MCF 10A (cell line): ENCODE measurements at regions not wholly inside any gene's neighbourhood (a gene's known extent, or its start where the extent isn't known, plus 50 kb on each side); places are given as distances from the start of the nearest gene placed in this dataset.

Source experiments
- BruUV-seq: library from RNA; stranded (reverse); fragments of 400-500 nt; replicated peaks from 2 replicates; lab custom pipeline; 2021; lab: Mats Ljungman, UMichigan
- CTCF ChIA-PET: fragments of 300-600 bp; sonication (Branson Sonifier 250); formaldehyde crosslinking; extraction: SDS; loops from one replicate; lab custom pipeline; 2021; ENCODE audit warnings: antibody characterized with exemption, inconsistent platforms; lab: Yijun Ruan, JAX
- POLR2A ChIA-PET: fragments of 300-600, 350-650 bp; sonication (Branson Sonifier 250); formaldehyde crosslinking; extraction: SDS; loops from one replicate; lab custom pipeline; 2020; ENCODE audit warnings: antibody characterized with exemption, inconsistent platforms; lab: Yijun Ruan, JAX
- DNase-seq: peaks from one replicate; pipeline ENCODE4 v3.0.0-alpha.2; 2018; ENCODE audit not compliant: unreplicated experiment
- H3K27ac Mint-ChIP-seq: one replicate; pipeline ENCODE4 v1.8.0; 2022; ENCODE audit warnings: mild to moderate bottlenecking, low read depth, mixed read lengths; ENCODE audit not compliant: unreplicated experiment
- H3K27me3 Mint-ChIP-seq: one replicate; pipeline ENCODE4 v1.8.0; 2022; ENCODE audit warnings: mixed read lengths; ENCODE audit not compliant: insufficient read depth, unreplicated experiment
- H3K36me3 Mint-ChIP-seq: one replicate; pipeline ENCODE4 v1.8.0; 2022; ENCODE audit warnings: mild to moderate bottlenecking, moderate library complexity, mixed read lengths; ENCODE audit not compliant: insufficient read depth, unreplicated experiment
- H3K4me1 Mint-ChIP-seq: one replicate; pipeline ENCODE4 v1.8.0; 2022; ENCODE audit warnings: mixed read lengths; ENCODE audit not compliant: insufficient read depth, unreplicated experiment
- H3K4me3 Mint-ChIP-seq: one replicate; pipeline ENCODE4 v1.8.0; 2022; ENCODE audit warnings: mild to moderate bottlenecking, moderate library complexity, mixed read lengths; ENCODE audit not compliant: unreplicated experiment
- H3K9me3 Mint-ChIP-seq: one replicate; pipeline ENCODE4 v1.8.0; 2022; ENCODE audit warnings: mixed read lengths; ENCODE audit not compliant: unreplicated experiment
- CTCF ChIP-seq: fragments of 200-600 bp; IDR thresholded peaks from one replicate; pipeline ENCODE4 v1.8.0; 2022; ENCODE audit warnings: antibody characterized with exemption, mild to moderate bottlenecking; ENCODE audit not compliant: unreplicated experiment
- intact Hi-C: fragments of 100-400 bp; cut with micrococcal nuclease; formaldehyde crosslinking; loops from 2 replicates; pipeline ENCODE4 v1.14.1; 2022

- no peaks in the 10 kb centered on the region for H3K36me3 Mint-ChIP-seq
- no peak for TF ChIP-seq CTCF
- H3K4me3 Mint-ChIP-seq: no peak overlapping the region
- no peak for DNase-seq
- POLR2A ChIA-PET: no interaction called here
- CTCF ChIA-PET: interaction anchor here (1.0 to 5.6 kb wide), 2 partner anchors 211 to 457 kb away, joined by 4 to 80 read pairs; no protein-coding TSS in a partner anchor
- no peaks in the 10 kb centered on the region for H3K9me3 Mint-ChIP-seq
- intact Hi-C loops: loop anchor here (5.0 kb wide), 1 partner anchor 1036 kb away; no protein-coding TSS in a partner anchor
- no peaks in the 10 kb centered on the region for H3K27me3 Mint-ChIP-seq
- H3K27ac Mint-ChIP-seq: no peak overlapping the region
- no peaks in the 10 kb centered on the region for H3K4me1 Mint-ChIP-seq
- BruUV-seq: no TSS peak
Measured at GRCh38 chr15:61623746-61624145, 394.6 kb upstream of the RORA start.

- CTCF ChIA-PET: interaction anchor here (0.5 to 5.6 kb wide), 18 partner anchors 9 to 1118 kb away, joined by 3 to 80 read pairs (median 4); no protein-coding TSS in a partner anchor
- H3K4me1 Mint-ChIP-seq: no peaks in the 10 kb centered on the region
- no peak overlapping the region for H3K4me3 Mint-ChIP-seq
- H3K9me3 Mint-ChIP-seq: peaks cover 5% of the 10 kb centered on the region
- no peaks in the 10 kb centered on the region for H3K27me3 Mint-ChIP-seq
- no peak for DNase-seq
- TF ChIP-seq CTCF: no peak
- no peak overlapping the region for H3K27ac Mint-ChIP-seq
- H3K36me3 Mint-ChIP-seq: no peaks in the 10 kb centered on the region
- no TSS peak for BruUV-seq
- intact Hi-C loops: loop anchor here (1.0 to 5.0 kb wide), 4 partner anchors 212 to 1035 kb away; no protein-coding TSS in a partner anchor
- POLR2A ChIA-PET: no interaction called here
Measured at GRCh38 chr15:61621865-61622264, 392.8 kb upstream of the RORA start.

GRCh38 chr15:61621146-61621545 lies 392.0 kb upstream of the RORA start:
- CTCF ChIA-PET: interaction anchor here (0.5 to 5.6 kb wide), 19 partner anchors 9 to 796 kb away, joined by 3 to 80 read pairs (median 5); no protein-coding TSS in a partner anchor
- Mint-ChIP-seq H3K27me3 (no peaks in the 10 kb centered on the region), H3K36me3 (no peaks in the 10 kb centered on the region), H3K4me1 (no peaks in the 10 kb centered on the region), H3K9me3 (peaks cover 8% of the 10 kb centered on the region), H3K27ac (no peak overlapping the region), H3K4me3 (no peak overlapping the region)
- TF ChIP-seq CTCF: peak; percentile 53
- BruUV-seq: no TSS peak
- peak; percentile 49 for DNase-seq
- intact Hi-C loops: loop anchor here (1.0 to 5.0 kb wide), 4 partner anchors 213 to 1034 kb away; no protein-coding TSS in a partner anchor
- POLR2A ChIA-PET: no interaction called here

- no TSS peak for BruUV-seq
- DNase-seq: no peak
- no peak overlapping the region for H3K27ac Mint-ChIP-seq
- H3K4me1 Mint-ChIP-seq: no peaks in the 10 kb centered on the region
- no peaks in the 10 kb centered on the region for H3K36me3 Mint-ChIP-seq
- intact Hi-C loops: loop anchor here (5.0 kb wide), 1 partner anchor 1033 kb away; no protein-coding TSS in a partner anchor
- H3K4me3 Mint-ChIP-seq: no peak overlapping the region
- H3K27me3 Mint-ChIP-seq: no peaks in the 10 kb centered on the region
- CTCF ChIA-PET: interaction anchor here (0.6 to 5.6 kb wide), 17 partner anchors 10 to 745 kb away, joined by 3 to 80 read pairs (median 4); no protein-coding TSS in a partner anchor
- TF ChIP-seq CTCF: no peak
- H3K9me3 Mint-ChIP-seq: peaks cover 8% of the 10 kb centered on the region
- POLR2A ChIA-PET: interaction anchor here (0.7 kb wide), 1 partner anchor 30 kb away, joined by 4 read pairs; no protein-coding TSS in a partner anchor
Measured at GRCh38 chr15:61620151-61620550, 391.0 kb upstream of the RORA start.
